DMS79 treated with DMSO at 0.1 percent for 48 hours (cell line): ENCODE measurements at regions not wholly inside any gene's neighbourhood (a gene's known extent, or its start where the extent isn't known, plus 50 kb on each side); places are given as distances from the start of the nearest gene placed in this dataset.

ENCODE experiments used
- DNase-seq: peaks from one replicate; lab custom pipeline; 2025; lab: John Stamatoyannopoulos, UW

GRCh38 chr3:72232331-72232730 lies 447.4 kb upstream of the PROK2 start:
- no peak for DNase-seq

- no peak for DNase-seq
Measured at GRCh38 chr3:72231439-72232196, 446.7 kb upstream of the PROK2 start.

- no peak for DNase-seq
Measured at GRCh38 chr3:72230774-72231379, 445.9 kb upstream of the PROK2 start.

GRCh38 chr3:72229952-72230351 lies 445.0 kb upstream of the PROK2 start:
- DNase-seq = peak; percentile 11

GRCh38 chr3:72227486-72228070 lies 442.6 kb upstream of the PROK2 start:
- no peak for DNase-seq

- no peak for DNase-seq
Measured at GRCh38 chr3:72224804-72225509, 440.0 kb upstream of the PROK2 start.

GRCh38 chr3:72223628-72224027 lies 438.7 kb upstream of the PROK2 start:
- no peak for DNase-seq

- no peak for DNase-seq
Measured at GRCh38 chr3:72223116-72223515, 438.2 kb upstream of the PROK2 start.

GRCh38 chr3:72222410-72222809 lies 437.5 kb upstream of the PROK2 start:
- DNase-seq = no peak

GRCh38 chr3:72220946-72221345 lies 436.0 kb upstream of the PROK2 start:
- DNase-seq = no peak

- no peak for DNase-seq
Measured at GRCh38 chr3:72219752-72220151, 434.8 kb upstream of the PROK2 start.

- DNase-seq = no peak
Measured at GRCh38 chr3:72217570-72217969, 432.6 kb upstream of the PROK2 start.

- no peak for DNase-seq
Measured at GRCh38 chr3:72214066-72214951, 429.4 kb upstream of the PROK2 start.

GRCh38 chr3:72213296-72214065 lies 428.5 kb upstream of the PROK2 start:
- no peak for DNase-seq

GRCh38 chr3:72212396-72212795 lies 427.4 kb upstream of the PROK2 start:
- no peak for DNase-seq

- peak; percentile 14 for DNase-seq
Measured at GRCh38 chr3:72210261-72210660, 425.3 kb upstream of the PROK2 start.

GRCh38 chr3:72205297-72205826 lies 420.4 kb upstream of the PROK2 start:
- no peak for DNase-seq

GRCh38 chr3:72204452-72204851 lies 419.5 kb upstream of the PROK2 start:
- DNase-seq = no peak

- DNase-seq = no peak
Measured at GRCh38 chr3:72203613-72204349, 418.8 kb upstream of the PROK2 start.

- DNase-seq = no peak
Measured at GRCh38 chr3:72203105-72203504, 418.2 kb upstream of the PROK2 start.
